ENCODE measurements at regions not wholly inside any gene's neighbourhood (a gene's known extent, or its start where the extent isn't known, plus 50 kb on each side); places are given as distances from the start of the nearest gene placed in this dataset.

DNA sequence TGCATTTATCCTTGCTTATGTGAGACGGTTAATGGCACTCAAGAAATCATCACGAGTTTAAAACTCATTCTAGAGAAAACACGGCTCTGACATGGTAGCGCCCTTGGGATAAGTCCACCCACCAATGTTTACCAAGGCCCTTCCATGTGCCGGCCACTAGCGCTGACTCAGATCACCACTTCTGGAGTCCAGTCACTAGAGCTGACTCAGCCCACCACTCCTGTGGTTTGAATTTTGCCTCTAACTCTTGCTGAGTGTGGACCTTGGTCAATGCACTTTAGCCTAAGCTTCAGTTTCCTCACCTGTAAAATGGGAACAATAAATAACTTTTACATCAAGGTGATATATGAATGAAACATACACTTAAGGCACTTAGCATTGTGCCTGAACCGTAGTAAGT is 358.4 kb upstream of the PROK2 start:
- Histone ChIP-seq H3K9ac (ENCODE audit: low read depth, low read length) (no peak overlapping the region), H3K9me3 (ENCODE audit: control insufficient read depth, insufficient read depth, low read length) (no peaks in the 10 kb centered on the region), H3K4me1 (ENCODE audit: insufficient read depth, low read length) (0 out of 2 replicates have a peak, but pooled peaks cover 4% of the 10 kb centered on the region), H3K36me3 (ENCODE audit: insufficient read depth, low read length) (no peaks in the 10 kb centered on the region)

DNA sequence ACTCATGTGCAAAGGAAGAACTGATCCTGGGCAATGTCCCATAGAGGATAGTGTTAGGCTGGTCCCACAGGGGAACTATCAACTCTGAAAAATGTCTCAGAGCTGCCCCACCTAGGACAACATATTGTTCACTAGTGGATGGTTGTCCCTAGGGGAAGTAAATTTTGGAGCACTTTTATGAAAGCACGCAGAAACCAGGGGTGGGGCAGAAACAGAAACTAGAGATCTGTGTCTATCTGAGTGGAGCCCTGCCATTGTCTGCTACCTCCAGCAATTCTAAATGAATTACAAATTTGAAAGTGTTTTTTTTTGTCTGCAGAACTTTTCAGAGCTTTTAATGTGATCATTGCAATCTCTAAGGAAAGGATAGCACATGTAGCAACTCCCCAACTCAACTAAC is 357.1 kb upstream of the PROK2 start:
- Histone ChIP-seq H3K9me3 (ENCODE audit: control insufficient read depth, insufficient read depth, low read length) (no peaks in the 10 kb centered on the region), H3K4me1 (ENCODE audit: insufficient read depth, low read length) (0 out of 2 replicates have a peak, but pooled peaks cover 7% of the 10 kb centered on the region), H3K9ac (ENCODE audit: low read depth, low read length) (no peak overlapping the region), H3K36me3 (ENCODE audit: insufficient read depth, low read length) (no peaks in the 10 kb centered on the region)

DNA sequence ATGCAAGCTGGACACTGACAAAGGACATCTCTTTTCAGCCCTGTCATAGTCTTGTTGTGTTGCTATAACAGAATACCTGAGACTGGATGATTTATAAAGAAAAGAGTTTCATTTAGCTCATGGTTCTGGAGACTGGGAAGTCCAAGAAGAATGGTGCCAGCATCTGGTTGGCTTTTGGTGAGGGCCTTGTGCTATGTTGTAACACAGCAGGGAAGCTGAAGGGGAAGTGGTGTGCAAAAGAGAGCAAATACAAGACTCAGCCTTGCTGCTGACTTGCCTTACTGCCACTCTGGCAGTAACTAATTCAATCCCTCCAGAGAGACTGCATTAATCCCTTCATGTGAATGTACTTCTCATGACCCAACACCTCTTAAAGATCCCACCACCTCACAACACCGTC is 356.3 kb upstream of the PROK2 start:
- Histone ChIP-seq H3K9me3 (ENCODE audit: control insufficient read depth, insufficient read depth, low read length) (no peaks in the 10 kb centered on the region), H3K4me1 (ENCODE audit: insufficient read depth, low read length) (0 out of 2 replicates have a peak, but pooled peaks cover 8% of the 10 kb centered on the region), H3K9ac (ENCODE audit: low read depth, low read length) (no peak overlapping the region), H3K36me3 (ENCODE audit: insufficient read depth, low read length) (no peaks in the 10 kb centered on the region)

DNA sequence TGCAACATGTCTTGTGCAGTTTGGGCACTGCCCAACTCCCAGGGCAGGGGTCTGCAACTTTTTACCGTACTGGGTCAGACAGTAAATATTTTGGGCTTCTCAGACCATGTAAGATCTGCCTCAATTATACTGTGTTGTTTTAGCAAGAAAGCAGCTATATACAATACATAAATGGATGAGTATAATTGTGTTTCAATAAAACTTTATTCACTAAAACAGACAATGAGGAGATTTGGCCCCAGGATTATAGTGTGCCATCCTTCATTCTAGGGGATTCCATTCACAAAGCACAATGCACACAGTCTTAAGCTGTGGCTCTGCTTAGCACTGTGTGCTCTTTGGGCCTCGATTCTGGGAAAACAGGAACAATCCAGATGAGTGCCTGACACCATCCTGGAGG is 354.4 kb upstream of the PROK2 start:
- peaks cover 11% of the 10 kb centered on the region; the same call in 1 of the 2 replicates for H3K4me1 ChIP-seq (ENCODE audit: insufficient read depth, low read length)
- H3K9ac ChIP-seq (ENCODE audit: low read depth, low read length), result no peak overlapping the region
- no peaks in the 10 kb centered on the region for H3K9me3 ChIP-seq (ENCODE audit: control insufficient read depth, insufficient read depth, low read length)
- H3K36me3 ChIP-seq (ENCODE audit: insufficient read depth, low read length), result no peaks in the 10 kb centered on the region

DNA sequence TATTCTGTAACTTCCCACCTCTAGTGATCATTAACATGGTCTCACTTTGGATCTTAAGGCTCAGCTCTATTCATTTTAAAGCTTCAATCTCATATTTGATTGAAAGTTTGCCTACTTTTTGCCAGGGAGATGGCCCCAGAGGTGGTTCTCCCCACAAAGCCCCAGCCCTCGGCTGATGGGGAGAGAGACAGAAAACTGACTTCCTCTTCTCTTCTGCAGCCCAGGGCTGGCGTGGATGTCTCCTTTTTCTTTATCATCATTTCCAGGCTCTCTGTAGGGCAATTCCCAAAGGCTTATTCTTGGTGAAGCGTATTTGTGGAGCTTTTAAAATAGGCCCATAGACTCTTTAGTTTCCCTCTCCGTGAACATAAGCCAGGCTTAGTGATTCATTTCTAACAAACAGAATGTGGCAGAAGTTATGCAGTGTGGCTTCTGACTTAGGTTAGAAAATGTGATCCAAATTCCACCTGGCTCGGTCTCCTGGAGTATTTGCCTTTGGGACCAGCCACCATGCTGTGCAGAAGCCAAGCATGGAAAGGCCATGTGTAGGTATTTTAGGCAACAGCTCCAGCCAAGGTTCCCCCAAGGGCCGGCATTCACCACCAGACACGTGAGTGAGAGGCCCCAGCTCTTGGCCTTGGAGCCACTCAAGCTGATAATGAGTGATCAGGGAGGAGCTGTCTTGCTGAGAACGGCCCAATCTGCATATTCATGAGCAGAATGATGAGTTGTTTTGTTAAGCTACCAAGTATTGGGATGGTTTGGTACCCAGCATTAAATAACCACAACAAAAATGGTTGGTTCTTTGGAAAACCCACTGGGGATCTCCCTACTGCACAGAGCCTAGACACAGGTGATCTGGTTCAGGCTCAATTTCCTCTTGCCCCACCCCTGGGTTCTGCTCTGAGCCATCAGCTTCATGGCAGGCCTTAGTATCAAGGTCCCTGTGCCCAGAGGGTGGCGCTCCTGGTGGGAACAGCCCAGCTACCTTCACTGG is 353.2 kb upstream of the PROK2 start:
- H3K4me1 ChIP-seq (ENCODE audit: insufficient read depth, low read length), result peaks cover 11% of the 10 kb centered on the region; the same call in 1 of the 2 replicates
- H3K9ac ChIP-seq (ENCODE audit: low read depth, low read length), result no peak overlapping the region
- no peaks in the 10 kb centered on the region for H3K36me3 ChIP-seq (ENCODE audit: insufficient read depth, low read length)
- H3K9me3 ChIP-seq (ENCODE audit: control insufficient read depth, insufficient read depth, low read length), result no peaks in the 10 kb centered on the region

DNA sequence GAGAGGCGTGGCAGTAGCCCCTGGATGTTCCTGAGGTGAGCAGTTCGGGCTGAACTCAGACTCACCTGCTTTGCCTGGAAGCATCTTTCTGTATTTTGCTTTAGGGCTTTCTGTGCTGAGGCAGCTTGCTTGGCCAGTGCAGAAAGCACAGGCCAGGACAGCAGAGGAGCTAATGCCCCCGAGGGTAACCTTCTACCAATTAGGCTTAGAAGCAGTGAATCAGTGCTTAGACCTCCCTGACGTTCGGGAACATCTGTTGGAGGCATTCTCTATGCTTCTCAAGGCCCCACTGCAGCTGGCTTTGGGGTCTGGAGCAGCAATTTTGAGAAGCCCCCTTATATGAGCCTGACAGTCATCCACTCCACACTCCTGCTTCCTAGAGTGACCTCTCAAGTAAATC is 350.7 kb upstream of the PROK2 start:
- Histone ChIP-seq H3K4me1 (ENCODE audit: insufficient read depth, low read length) (peaks cover 11% of the 10 kb centered on the region; the same call in 1 of the 2 replicates), H3K9me3 (ENCODE audit: control insufficient read depth, insufficient read depth, low read length) (no peaks in the 10 kb centered on the region), H3K9ac (ENCODE audit: low read depth, low read length) (no peak overlapping the region), H3K36me3 (ENCODE audit: insufficient read depth, low read length) (no peaks in the 10 kb centered on the region)

DNA sequence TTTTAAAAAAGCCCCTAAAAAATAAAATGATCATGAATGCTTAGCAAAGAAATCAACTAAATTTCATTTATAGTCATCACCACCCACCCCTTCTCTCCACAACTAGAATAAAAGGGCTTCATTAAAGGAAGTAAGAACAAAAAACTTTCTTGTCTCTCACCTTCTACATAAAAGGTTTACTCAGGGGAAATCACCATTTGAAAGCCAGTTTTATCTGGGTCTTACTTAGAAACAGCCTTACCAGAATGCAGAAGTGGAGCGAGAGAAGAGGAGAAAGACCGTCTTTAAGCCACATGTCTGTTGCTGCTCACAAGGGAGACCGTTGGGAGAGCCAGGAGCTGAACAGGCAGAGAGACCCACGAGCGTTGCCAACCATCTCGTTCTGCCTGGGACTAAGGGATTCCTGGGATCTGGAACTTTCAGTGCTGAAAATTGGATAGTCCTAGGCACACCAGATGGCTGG is 350.1 kb upstream of the PROK2 start:
- H3K9me3 ChIP-seq (ENCODE audit: control insufficient read depth, insufficient read depth, low read length), result no peaks in the 10 kb centered on the region
- H3K36me3 ChIP-seq (ENCODE audit: insufficient read depth, low read length), result no peaks in the 10 kb centered on the region
- H3K9ac ChIP-seq (ENCODE audit: low read depth, low read length), result no peak overlapping the region
- H3K4me1 ChIP-seq (ENCODE audit: insufficient read depth, low read length), result peaks cover 11% of the 10 kb centered on the region; the same call in 1 of the 2 replicates

DNA sequence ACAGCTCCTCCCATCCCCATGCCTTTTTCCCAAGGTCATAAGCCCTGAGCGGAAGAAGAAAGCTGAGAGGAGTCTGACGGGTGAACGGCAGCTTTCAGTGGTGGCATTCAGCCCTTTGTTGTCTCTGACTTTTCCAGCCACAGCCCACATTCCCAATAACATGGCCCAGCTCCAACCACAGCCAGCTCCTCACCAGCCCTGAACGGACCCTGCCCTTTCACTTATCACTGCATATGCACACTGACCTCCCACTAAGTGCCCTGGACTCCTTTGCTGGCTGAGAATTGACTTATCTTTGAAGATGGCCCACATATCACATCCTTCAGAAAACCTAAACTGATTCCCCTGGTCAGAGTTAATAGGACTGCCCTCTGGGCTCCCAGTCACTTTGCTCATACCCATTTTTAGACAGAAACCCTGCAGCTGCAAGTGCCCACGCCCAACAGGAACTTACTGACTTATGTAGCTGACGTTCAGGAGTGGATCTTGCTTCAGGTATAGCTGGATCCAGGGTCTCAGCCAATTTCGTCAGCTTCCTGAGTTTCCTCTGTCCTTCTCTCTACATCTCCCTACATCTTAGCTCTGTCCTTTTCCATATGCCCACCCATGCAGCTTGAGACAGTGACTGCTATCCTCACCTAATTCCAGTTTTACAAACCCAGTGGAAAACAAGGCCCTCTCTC is 348.5 kb upstream of the PROK2 start:
- Histone ChIP-seq H3K9me3 (ENCODE audit: control insufficient read depth, insufficient read depth, low read length) (no peaks in the 10 kb centered on the region), H3K36me3 (ENCODE audit: insufficient read depth, low read length) (no peaks in the 10 kb centered on the region), H3K4me1 (ENCODE audit: insufficient read depth, low read length) (peaks cover 11% of the 10 kb centered on the region; the same call in 1 of the 2 replicates), H3K9ac (ENCODE audit: low read depth, low read length) (no peak overlapping the region)

DNA sequence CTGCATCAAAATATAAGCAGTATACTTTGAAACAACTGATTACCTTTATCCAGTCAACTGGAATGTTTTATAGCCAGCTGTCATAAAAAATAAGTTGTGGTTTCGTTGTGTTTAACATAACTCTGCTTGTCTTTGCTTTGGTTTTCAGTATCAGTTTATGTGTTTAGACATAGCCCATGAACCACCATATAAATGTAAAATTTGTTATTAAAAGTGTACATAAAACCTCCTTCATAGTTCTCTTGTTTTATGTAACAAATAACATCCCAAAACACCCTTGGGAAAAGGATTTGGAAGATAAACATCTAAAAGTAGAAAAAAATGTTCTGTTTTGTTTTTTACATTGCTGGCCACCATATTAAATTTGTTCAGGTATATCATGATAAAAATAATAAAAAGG is 347.0 kb upstream of the PROK2 start:
- peaks cover 7% of the 10 kb centered on the region; the same call in 1 of the 2 replicates for H3K4me1 ChIP-seq (ENCODE audit: insufficient read depth, low read length)
- H3K36me3 ChIP-seq (ENCODE audit: insufficient read depth, low read length), result no peaks in the 10 kb centered on the region
- no peaks in the 10 kb centered on the region for H3K9me3 ChIP-seq (ENCODE audit: control insufficient read depth, insufficient read depth, low read length)
- H3K9ac ChIP-seq (ENCODE audit: low read depth, low read length), result no peak overlapping the region

DNA sequence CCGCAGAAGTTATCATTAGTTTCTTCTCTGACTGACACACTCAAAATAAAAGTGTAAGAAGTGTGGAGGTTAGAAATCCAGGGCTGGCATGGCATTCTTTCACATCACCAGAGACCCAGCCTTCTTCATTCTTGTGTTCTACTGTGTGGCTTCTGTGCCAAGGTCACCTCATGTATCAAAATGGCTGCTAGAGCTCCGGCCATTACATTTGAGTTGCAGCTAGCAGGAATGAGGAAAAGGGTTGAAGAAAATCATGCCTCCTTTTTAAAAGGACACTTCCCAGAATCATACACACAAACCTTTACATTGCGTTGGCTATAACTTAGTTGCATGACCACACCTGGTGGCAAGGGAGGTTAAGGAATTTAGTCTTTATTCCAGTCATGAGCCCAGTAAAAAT is 345.6 kb upstream of the PROK2 start:
- Histone ChIP-seq H3K4me1 (ENCODE audit: insufficient read depth, low read length) (peaks cover 7% of the 10 kb centered on the region; the same call in 1 of the 2 replicates), H3K36me3 (ENCODE audit: insufficient read depth, low read length) (no peaks in the 10 kb centered on the region), H3K9me3 (ENCODE audit: control insufficient read depth, insufficient read depth, low read length) (no peaks in the 10 kb centered on the region), H3K9ac (ENCODE audit: low read depth, low read length) (no peak overlapping the region)

DNA sequence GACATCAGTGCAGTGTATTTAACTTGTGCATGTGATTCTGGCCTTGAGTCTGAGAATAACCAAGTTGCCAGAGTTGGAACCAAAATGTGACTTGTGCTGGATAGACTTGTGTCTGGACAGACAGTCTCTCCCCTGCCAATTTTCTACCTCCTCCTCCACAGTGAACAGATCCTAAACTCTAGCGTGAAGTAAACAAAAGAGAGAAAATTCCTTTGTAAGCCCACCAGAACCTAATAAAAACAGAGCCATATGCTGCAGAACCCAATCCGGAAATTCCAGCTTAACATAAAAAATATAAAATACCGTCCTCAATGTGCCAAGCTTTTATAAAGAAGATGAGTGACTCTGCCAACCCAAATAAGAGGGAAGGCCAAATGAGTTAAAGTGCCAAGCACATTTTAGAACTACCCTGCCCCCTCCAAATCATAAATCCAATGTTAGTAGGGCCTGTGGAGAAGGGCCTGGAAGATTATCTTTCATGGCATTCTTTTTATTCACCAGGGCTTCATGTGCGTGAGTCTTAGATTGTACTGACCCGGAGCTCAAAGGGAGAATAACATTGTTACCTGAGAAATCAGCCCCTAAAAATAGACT is 344.6 kb upstream of the PROK2 start:
- no peaks in the 10 kb centered on the region for H3K36me3 ChIP-seq (ENCODE audit: insufficient read depth, low read length)
- H3K9ac ChIP-seq (ENCODE audit: low read depth, low read length), result no peak overlapping the region
- H3K9me3 ChIP-seq (ENCODE audit: control insufficient read depth, insufficient read depth, low read length), result no peaks in the 10 kb centered on the region
- H3K4me1 ChIP-seq (ENCODE audit: insufficient read depth, low read length), result no peaks in the 10 kb centered on the region; the same call in 1 of the 2 replicates

DNA sequence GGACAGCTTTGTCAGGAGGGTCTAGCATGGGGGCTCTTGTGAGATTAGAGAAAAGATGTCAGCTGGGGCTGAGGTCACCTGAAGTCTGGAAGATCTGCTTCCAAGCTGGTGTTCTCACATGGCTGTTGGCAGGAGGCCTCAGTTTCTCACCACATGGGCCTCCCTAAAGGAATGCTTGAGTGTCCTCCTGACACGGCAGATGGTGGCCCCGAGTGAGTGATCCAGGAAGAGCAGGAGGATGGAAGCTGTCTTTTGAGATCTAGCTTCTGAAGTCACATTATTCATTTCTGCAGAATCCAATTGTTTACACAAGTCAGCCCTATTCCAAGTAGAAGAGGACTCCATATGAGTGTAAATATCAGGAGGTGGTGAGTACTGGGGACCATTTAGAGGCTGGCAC is 344.0 kb upstream of the PROK2 start:
- Histone ChIP-seq H3K9me3 (ENCODE audit: control insufficient read depth, insufficient read depth, low read length) (no peaks in the 10 kb centered on the region), H3K4me1 (ENCODE audit: insufficient read depth, low read length) (no peaks in the 10 kb centered on the region), H3K36me3 (ENCODE audit: insufficient read depth, low read length) (no peaks in the 10 kb centered on the region), H3K9ac (ENCODE audit: low read depth, low read length) (no peak overlapping the region)

DNA sequence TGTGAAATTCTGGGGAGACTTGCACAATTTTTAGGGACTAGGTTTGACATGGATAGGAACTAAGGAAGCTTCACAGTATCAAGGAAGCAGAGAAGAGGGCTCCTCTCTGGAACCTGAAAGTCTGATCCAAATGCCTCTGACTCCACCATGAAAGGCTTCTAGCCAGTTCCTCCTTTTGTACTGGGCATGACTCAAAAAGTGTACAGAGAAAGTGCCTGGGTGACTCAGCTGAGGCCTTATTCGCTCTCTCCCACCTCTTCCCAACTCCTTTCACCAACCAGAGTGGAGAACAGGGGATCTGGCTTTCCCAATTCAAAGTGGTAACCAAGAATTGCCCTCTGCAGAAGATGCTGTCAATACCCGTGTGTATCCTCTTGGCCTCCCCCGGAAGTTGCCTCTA is 342.9 kb upstream of the PROK2 start:
- H3K9me3 ChIP-seq (ENCODE audit: control insufficient read depth, insufficient read depth, low read length), result no peaks in the 10 kb centered on the region
- H3K9ac ChIP-seq (ENCODE audit: low read depth, low read length), result no peak overlapping the region
- H3K36me3 ChIP-seq (ENCODE audit: insufficient read depth, low read length), result no peaks in the 10 kb centered on the region
- no peaks in the 10 kb centered on the region for H3K4me1 ChIP-seq (ENCODE audit: insufficient read depth, low read length)

DNA sequence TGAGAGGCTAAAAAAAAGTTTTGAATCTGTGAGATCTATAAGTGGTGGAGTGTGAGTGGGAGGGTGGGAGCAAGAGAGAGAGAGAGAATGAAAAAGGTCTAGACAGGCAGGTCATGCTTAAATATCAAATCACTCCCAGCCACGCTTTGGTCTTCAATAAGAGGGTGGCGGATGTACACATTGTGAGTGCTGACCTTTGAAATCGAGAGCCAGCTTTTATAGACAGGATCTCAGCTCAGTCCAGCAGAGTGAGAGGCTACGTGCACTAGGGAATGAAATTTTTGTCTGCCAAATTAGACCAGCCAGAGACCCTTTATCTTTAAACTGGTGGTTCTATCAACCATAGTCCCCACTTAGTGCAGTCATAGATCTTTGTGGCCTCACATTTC is 342.3 kb upstream of the PROK2 start:
- Histone ChIP-seq H3K36me3 (ENCODE audit: insufficient read depth, low read length) (no peaks in the 10 kb centered on the region), H3K9me3 (ENCODE audit: control insufficient read depth, insufficient read depth, low read length) (no peaks in the 10 kb centered on the region), H3K9ac (ENCODE audit: low read depth, low read length) (no peak overlapping the region), H3K4me1 (ENCODE audit: insufficient read depth, low read length) (no peaks in the 10 kb centered on the region)
